ENCODE measurements at regions not wholly inside any gene's neighbourhood (a gene's known extent, or its start where the extent isn't known, plus 50 kb on each side); places are given as distances from the start of the nearest gene placed in this dataset.

DNA sequence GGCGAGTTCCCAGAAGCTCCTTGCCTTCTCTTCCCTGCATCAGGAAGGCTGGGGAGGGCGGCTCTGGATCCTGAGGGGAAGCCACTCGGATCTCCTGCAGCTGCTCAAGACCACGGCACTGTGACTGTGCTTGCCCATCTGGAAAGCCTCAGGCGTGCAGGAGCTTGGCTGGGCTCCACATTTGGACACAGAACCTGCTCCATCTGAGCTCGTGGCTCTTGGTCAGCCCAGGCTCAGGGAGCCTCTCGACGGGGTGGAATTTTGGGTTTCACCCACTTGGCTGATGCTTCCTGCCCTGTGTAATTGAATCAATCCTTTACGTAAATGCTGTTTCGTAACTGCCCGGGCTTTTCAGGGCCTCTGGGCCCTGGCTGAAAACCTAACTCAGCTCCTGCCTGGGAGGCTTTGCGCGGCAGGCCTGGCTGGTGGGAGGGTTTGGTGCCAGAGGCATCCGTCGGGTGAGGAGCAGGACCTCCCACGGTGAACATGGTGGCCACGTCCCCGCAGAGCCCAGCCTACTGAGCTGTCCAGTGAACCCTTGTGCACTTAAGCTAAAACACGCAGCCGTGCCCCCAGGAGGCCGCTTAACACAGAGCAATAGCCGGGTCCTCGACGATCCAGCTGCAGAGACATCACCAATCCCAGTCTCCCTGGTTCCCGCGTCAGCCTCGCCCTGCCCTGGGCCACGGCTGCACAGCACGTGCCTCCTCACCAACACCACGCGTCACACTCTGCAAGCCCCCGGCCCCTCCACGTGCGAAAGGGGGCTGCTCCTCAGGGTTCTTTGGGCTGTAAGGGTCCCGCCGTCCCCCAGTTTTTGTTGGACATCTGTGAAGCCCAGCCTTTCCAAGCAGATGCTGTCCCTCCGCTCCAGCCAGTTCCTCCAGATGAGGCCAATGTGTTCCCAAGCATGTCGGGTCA lies 241.0 kb downstream of the DLL1 start (continued):
- TF ChIP-seq RBBP5 (IDR thresholded peaks at IDR 0.05; ENCODE audit: borderline replicate concordance, low read depth, low read length) (no peak), CEBPB (IDR thresholded peaks at IDR 0.05; ENCODE audit: low read depth, low read length) (no peak), KDM1A (IDR thresholded peaks at IDR 0.05; ENCODE audit: borderline replicate concordance, low read length) (no peak)
- TF ChIP-seq, protein P1, sequence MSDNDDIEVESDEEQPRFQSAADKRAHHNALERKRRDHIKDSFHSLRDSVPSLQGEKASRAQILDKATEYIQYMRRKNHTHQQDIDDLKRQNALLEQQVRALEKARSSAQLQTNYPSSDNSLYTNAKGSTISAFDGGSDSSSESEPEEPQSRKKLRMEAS (IDR thresholded peaks at IDR 0.05) = no peak

All from H1 (cell line).